ENCODE measurements at regions not wholly inside any gene's neighbourhood (a gene's known extent, or its start where the extent isn't known, plus 50 kb on each side); places are given as distances from the start of the nearest gene placed in this dataset.

- DNase-seq (ENCODE audit: low spot score), result peak; percentile 24
Measured at GRCh38 chr1:78797108-78797781, 147.6 kb downstream of the IFI44 start.

- no peak for DNase-seq (ENCODE audit: low spot score)
Measured at GRCh38 chr1:78799926-78800325, 150.3 kb downstream of the IFI44 start.

- no peak for DNase-seq (ENCODE audit: low spot score)
Measured at GRCh38 chr1:78814176-78814575, 164.5 kb downstream of the IFI44 start.

- no peak for DNase-seq (ENCODE audit: low spot score)
Measured at GRCh38 chr1:78825561-78825960, 175.9 kb downstream of the IFI44 start.

GRCh38 chr1:78829644-78830043 lies 176.9 kb downstream of the ADGRL4 start:
- no peak for DNase-seq (ENCODE audit: low spot score)

- no peak for DNase-seq (ENCODE audit: low spot score)
Measured at GRCh38 chr1:78830321-78830720, 176.2 kb downstream of the ADGRL4 start.

GRCh38 chr1:78831731-78832360 lies 174.7 kb downstream of the ADGRL4 start:
- peak; percentile 97 for DNase-seq (ENCODE audit: low spot score)

- DNase-seq (ENCODE audit: low spot score), result peak; percentile 95
Measured at GRCh38 chr1:78833491-78833890, 173.0 kb downstream of the ADGRL4 start.

- DNase-seq (ENCODE audit: low spot score), result peak; percentile 69
Measured at GRCh38 chr1:78834201-78834741, 172.3 kb downstream of the ADGRL4 start.

GRCh38 chr1:78836726-78837125 lies 169.8 kb downstream of the ADGRL4 start:
- peak; percentile 26 for DNase-seq (ENCODE audit: low spot score)

- DNase-seq (ENCODE audit: low spot score), result peak; percentile 58
Measured at GRCh38 chr1:78839704-78840277, 166.7 kb downstream of the ADGRL4 start.

All from kidney tubule cell (primary cell).